Skeletal muscle tissue (tissue), 3 donors: ENCODE measurements at regions not wholly inside any gene's neighbourhood (a gene's known extent, or its start where the extent isn't known, plus 50 kb on each side); places are given as distances from the start of the nearest gene placed in this dataset.

Source experiments
- H3K27ac ChIP-seq: one replicate; pipeline ENCODE4 v1.7.0; 2013; ENCODE audit warnings: mild to moderate bottlenecking, low read depth, low read length, inconsistent platforms
- H3K27me3 ChIP-seq, 3 donors: one replicate each; pipeline ENCODE4 v1.7.0; 2013; ENCODE audit warnings: low read length in 3 of 3; ENCODE audit not compliant: control insufficient read depth in 3 of 3, insufficient read depth in 3 of 3
- H3K36me3 ChIP-seq, 3 donors: one replicate each; pipeline ENCODE4 v1.7.0; 2013; ENCODE audit warnings: low read length in 3 of 3; ENCODE audit not compliant: control insufficient read depth in 3 of 3, insufficient read depth in 3 of 3
- H3K4me1 ChIP-seq, 3 donors: one replicate each; pipeline ENCODE4 v1.7.0; 2013; ENCODE audit warnings: low read length in 3 of 3, mild to moderate bottlenecking in 3 of 3; ENCODE audit not compliant: control insufficient read depth in 3 of 3, insufficient read depth in 3 of 3
- H3K4me3 ChIP-seq, 3 donors: one replicate each; pipeline ENCODE4 v1.7.0; 2013; ENCODE audit warnings: low read length in 3 of 3
- H3K9ac ChIP-seq, 3 donors: one replicate each; pipeline ENCODE4 v1.7.0; 2013; ENCODE audit warnings: low read length in 3 of 3, mild to moderate bottlenecking in 3 of 3, moderate library complexity in 2 of 3, low read depth in 1 of 3
- H3K9me3 ChIP-seq, 3 donors: one replicate each; pipeline ENCODE4 v1.7.0; 2013; ENCODE audit warnings: low read length in 3 of 3; ENCODE audit not compliant: control insufficient read depth in 3 of 3
- donor health status: Osteomylitis.

DNA sequence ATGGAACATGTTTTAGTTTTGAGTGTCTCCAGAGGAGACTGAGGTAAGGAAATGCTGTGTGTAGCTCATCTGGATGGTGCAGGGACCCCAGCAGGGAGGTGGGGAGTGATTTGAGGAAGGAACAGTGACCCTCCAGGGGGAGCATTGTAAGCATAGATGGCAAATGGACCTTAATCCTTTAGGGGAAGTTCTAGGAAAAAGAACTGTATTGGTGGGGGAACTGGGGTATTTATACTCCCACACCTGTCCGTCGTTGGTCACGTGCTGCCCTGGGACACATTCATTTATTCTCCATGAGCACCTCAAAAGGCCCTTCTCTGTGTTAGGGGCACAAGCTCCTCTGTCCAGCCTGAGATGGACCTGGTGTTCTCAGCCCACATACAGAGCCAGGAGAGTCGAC lies 233.9 kb upstream of the HDAC4 start:
- no peak overlapping the region for H3K27ac ChIP-seq
- H3K36me3 ChIP-seq, result no peaks in the 10 kb centered on the region
- H3K9ac ChIP-seq, result no peak overlapping the region
- H3K27me3 ChIP-seq, result peaks cover 0 to 2% (median 0%) of the 10 kb centered on the region in 3 donors
- H3K4me3 ChIP-seq, result no peak overlapping the region
- peaks cover 7 to 11% (median 7%) of the 10 kb centered on the region in 3 donors for H3K4me1 ChIP-seq
- peaks cover 0 to 2% (median 0%) of the 10 kb centered on the region in 3 donors for H3K9me3 ChIP-seq

DNA sequence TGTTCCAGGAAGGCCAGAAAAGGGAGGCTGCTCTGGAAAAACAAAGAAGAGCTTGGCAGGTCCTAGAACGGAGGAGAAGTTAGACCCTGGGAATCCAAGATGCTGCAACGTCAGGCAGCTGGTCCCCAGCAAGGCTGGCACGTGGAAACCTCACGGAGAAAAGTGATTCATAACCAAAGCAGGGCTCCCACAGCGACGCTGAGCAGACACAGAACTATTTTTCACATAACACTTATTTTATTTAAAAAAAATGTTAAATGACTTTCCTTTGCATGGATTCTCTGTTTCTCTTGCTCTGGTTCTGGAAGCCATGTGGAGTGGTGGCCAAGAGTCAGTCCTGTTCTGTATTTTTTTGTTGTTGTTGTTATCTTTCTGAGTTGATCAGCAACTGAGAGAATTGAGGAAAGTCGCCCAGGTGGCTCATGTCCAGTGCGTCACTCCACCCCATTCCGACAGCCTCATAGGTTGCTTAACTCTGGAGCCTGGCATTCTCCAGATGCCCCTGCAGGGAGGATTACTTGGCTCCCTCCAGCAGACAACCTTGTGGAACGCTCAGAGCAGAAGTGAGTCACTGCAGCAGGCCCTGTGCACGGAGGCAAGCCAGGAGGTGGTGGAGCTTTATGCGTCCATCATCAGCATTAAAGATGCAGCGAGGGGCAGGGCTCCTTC lies 229.9 kb upstream of the HDAC4 start:
- Histone ChIP-seq H3K27ac (no peak overlapping the region), H3K4me1 (peaks cover 7 to 11% (median 7%) of the 10 kb centered on the region in 3 donors), H3K9me3 (no peaks in the 10 kb centered on the region), H3K4me3 (no peak overlapping the region), H3K36me3 (no peaks in the 10 kb centered on the region), H3K27me3 (no peaks in the 10 kb centered on the region), H3K9ac (no peak overlapping the region)

DNA sequence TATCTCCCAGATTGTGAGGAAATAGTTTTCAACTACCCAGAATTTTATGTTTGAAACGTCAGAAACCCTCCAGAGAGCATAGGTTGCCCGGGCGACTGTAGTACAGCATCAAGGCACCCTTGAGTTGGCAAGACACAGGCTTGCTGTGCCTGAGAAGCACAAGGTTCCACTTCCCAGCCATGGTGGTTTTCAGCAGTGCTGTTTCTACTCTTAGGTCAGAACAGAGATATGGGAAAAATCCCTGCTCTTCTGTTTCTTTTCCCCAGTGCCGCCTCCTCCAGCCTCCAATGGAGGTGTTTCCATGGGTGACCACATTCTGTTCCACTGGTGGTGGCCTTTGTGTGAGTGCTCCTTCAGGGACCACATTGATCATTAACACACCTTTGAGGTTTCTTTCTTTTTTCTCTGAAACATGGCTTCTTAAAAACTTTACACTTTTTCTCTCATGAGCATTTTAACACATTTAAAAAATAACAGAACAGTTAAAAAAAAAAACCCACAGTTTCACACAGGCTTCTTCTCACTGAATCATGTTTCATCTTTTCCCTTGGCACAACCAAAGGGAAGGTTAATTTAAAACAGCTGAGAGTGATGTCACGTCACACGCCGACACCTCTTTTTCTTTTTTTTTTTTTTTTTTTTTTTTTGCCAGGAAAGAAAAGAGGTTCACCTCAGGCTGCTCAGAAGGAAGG lies 229.3 kb upstream of the HDAC4 start:
- Histone ChIP-seq H3K4me3 (no peak overlapping the region), H3K9me3 (no peaks in the 10 kb centered on the region), H3K27me3 (no peaks in the 10 kb centered on the region), H3K9ac (no peak overlapping the region), H3K4me1 (peaks cover 7 to 11% (median 7%) of the 10 kb centered on the region in 3 donors), H3K36me3 (no peaks in the 10 kb centered on the region), H3K27ac (no peak overlapping the region)

DNA sequence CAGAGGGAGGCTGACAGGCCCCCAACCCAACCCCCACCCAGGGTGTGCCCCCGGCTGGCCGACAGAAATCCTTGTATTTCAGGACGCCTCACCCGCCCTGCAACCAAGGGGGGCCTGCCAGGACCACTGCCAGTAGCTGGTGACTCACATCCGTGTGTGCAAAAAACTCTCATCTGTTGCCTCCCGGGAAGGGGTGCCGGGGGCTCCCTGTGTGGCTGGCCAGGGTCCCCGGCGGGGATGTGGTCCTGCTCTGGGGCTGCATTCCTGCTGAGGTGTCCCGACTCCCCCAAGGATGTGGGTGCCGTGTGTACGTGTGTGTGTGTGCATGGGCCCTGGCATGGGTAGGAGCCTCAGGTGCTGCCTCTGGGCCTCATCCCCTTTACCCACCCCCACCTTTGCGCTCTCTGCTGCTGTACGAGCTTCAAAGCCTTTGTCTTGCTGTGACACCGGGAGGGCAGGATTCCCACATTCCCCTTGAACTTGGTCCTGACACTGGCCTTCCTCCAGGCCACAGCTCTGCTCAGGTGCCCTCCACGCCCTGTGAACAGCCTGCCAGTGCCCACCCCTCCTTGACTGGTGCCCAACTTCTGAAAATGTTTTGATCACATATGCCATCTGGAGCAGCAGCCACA lies 226.3 kb upstream of the HDAC4 start:
- no peaks in the 10 kb centered on the region for H3K9me3 ChIP-seq
- H3K27ac ChIP-seq, result no peak overlapping the region
- H3K27me3 ChIP-seq, result no peaks in the 10 kb centered on the region
- peaks cover 7 to 11% (median 7%) of the 10 kb centered on the region in 3 donors for H3K4me1 ChIP-seq
- H3K36me3 ChIP-seq, result no peaks in the 10 kb centered on the region
- no peak overlapping the region for H3K9ac ChIP-seq
- H3K4me3 ChIP-seq, result no peak overlapping the region

DNA sequence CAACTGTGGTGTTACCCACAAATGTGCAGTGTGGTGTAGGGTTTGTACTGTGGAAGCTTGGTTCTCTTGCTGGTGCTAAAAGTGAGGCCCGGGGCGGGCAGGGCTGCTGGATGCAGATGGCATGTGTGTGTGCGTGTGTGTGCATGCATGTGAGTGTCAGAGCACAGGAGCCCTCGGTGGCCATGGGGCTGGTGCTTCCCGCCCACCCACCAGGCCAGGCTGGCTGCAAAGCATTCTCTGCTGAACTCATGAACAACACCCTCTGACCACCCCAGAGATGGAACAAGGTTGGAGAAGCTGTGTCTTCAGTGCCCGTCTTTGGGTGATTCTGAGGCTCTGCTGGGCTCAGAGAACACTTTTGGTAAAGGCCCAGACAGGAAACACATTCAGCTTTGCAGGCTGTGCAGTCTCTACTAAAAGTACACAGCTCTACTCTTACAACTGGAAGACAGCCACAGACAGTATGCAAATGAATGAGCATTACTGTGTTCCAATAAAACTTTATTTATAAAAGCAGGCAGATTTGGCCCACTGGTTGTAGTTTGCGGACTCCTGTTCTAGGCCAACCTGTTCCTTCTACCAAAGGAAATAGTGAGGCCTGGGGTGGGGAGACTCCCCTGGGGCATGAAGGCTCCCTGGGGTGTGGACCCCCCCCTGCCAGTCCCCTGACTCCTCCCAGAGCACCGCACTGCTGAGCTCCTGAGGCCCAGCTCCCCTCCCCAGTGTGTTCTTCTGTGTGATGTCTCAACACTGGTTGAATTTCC lies 225.3 kb upstream of the HDAC4 start:
- Histone ChIP-seq H3K27ac (no peak overlapping the region), H3K4me3 (no peak overlapping the region), H3K9ac (no peak overlapping the region), H3K4me1 (peaks cover 5 to 8% (median 7%) of the 10 kb centered on the region in 3 donors), H3K27me3 (no peaks in the 10 kb centered on the region), H3K9me3 (no peaks in the 10 kb centered on the region), H3K36me3 (no peaks in the 10 kb centered on the region)

DNA sequence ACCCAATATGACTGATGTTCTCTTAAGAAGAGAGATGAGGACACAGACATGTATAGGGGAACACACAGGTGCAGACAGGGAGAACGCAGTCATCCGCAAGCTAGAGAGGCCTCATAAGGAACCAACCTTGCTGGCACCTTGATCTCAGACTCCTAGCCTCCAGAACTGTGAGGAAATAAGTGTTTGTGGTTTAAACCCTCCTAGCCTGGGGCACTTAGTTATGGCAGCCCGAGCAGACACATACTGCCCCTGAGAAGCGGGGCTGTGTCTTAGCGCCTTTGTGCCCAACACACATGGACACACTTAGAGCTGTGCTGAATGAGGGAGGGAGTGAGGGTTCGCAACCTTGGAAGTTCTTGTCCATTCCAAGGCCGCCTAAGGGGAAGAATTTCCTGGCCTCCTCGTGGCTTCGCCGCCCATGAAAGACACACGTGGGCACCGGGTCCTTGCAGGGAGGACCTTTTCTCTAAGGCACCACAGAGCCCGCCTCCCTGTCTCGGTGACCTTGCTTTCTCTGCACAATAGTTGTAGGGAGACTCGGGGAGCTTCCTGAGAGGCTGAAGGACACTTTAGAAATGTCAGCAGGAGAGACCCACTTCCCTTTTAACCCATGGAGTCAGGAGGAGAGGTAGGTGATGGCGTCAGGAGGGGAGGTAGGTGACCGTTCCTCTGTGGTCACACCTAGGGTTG lies 224.5 kb upstream of the HDAC4 start:
- H3K9ac ChIP-seq, result no peak overlapping the region
- no peaks in the 10 kb centered on the region for H3K9me3 ChIP-seq
- no peaks in the 10 kb centered on the region for H3K36me3 ChIP-seq
- no peaks in the 10 kb centered on the region for H3K4me1 ChIP-seq
- no peaks in the 10 kb centered on the region for H3K27me3 ChIP-seq
- no peak overlapping the region for H3K27ac ChIP-seq
- H3K4me3 ChIP-seq, result no peak overlapping the region

DNA sequence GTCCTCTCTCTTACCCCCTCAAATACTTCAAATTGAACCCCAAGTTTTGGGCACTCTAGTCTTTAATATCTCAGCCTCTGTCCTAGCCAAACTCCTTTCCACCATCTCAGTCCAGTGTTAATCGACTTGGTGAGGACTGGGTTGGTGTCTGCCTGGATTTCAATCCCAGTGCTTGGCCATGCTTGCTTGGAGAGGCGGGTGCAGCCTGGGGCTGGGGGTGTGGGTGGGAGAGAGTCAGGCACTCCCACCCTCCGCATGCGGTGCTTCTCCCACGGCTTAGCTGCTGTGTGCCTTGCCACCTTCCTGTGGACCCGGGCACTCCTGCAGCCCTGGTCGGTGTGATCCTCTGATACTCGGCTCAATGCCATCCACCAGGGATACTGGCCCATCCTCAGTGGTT lies 220.8 kb upstream of the HDAC4 start:
- H3K4me1 ChIP-seq, result no peaks in the 10 kb centered on the region
- peaks cover 0 to 2% (median 0%) of the 10 kb centered on the region in 3 donors for H3K9me3 ChIP-seq
- H3K9ac ChIP-seq, result no peak overlapping the region
- no peak overlapping the region for H3K27ac ChIP-seq
- H3K36me3 ChIP-seq, result no peaks in the 10 kb centered on the region
- no peak overlapping the region for H3K4me3 ChIP-seq
- no peaks in the 10 kb centered on the region for H3K27me3 ChIP-seq

DNA sequence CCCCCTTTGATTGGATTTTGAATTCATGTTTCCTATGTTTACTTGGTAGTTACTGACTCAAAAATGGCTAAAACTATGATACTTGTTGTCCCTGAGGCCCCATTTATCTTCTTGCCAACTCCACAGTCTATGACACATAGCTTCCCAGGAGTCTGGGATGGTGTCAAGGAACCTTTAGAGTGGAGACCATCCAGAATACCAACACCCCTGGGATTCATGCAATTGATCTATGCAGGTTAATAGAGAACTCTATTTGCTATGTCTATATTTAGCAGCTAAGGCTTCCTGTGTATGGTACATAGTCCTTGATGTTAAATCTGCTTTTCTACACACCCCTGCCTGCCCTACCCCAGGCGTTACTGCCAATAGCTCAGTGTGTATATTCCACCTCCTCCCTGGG lies 218.5 kb upstream of the HDAC4 start:
- Histone ChIP-seq H3K27ac (no peak overlapping the region), H3K4me1 (no peaks in the 10 kb centered on the region), H3K27me3 (no peaks in the 10 kb centered on the region), H3K9ac (no peak overlapping the region), H3K36me3 (no peaks in the 10 kb centered on the region), H3K4me3 (no peak overlapping the region), H3K9me3 (peaks cover 0 to 2% (median 0%) of the 10 kb centered on the region in 3 donors)

DNA sequence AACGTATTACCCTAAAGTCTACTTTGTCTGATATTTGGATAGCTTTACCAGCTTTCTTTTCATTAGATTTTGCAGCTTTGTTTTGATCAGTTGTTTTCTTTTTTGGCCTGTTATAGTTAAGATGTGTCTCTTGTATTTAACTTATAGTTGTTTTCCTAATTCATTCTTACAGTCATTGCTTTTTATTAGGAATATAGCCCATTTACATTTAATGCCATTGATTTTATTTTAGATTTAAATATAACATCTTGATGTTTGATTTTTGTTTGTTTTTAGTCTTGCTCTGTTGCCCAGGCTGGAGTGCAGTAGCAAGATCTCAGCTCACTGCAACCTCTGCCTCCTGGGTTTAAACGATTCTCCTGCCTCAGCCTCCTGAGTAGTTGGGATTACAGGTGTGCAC lies 215.9 kb upstream of the HDAC4 start:
- H3K9ac ChIP-seq, result no peak overlapping the region
- H3K4me1 ChIP-seq, result no peaks in the 10 kb centered on the region
- H3K36me3 ChIP-seq, result no peaks in the 10 kb centered on the region
- H3K27me3 ChIP-seq, result no peaks in the 10 kb centered on the region
- H3K4me3 ChIP-seq, result no peak overlapping the region
- peaks cover 0 to 2% (median 0%) of the 10 kb centered on the region in 3 donors for H3K9me3 ChIP-seq
- H3K27ac ChIP-seq, result no peak overlapping the region
